HepG2 (cell line): ENCODE measurements at regions not wholly inside any gene's neighbourhood (a gene's known extent, or its start where the extent isn't known, plus 50 kb on each side); places are given as distances from the start of the nearest gene placed in this dataset.

Experiments
- TOE1 ChIP-seq: sonication (generic); formaldehyde crosslinking; IDR thresholded peaks from 2 replicates; pipeline ENCODE4 v1.4.0; 2020; ENCODE audit warnings: mild to moderate bottlenecking, missing genetic modification reagents
- TRIM24 ChIP-seq: sonication (generic); formaldehyde crosslinking; IDR thresholded peaks from 2 replicates; pipeline ENCODE4 v1.8.0; 2022; ENCODE audit warnings: mild to moderate bottlenecking, missing genetic modification reagents
- ZNF205 ChIP-seq: IDR thresholded peaks from 2 replicates; pipeline ENCODE4 v1.6.1; 2018; ENCODE audit warnings: missing biosample characterization, missing genetic modification reagents
- TF ChIP-seq, protein P1 (sequence below): sonication (generic); formaldehyde crosslinking; IDR thresholded peaks from 2 replicates; pipeline ENCODE4 v1.5.1; 2020; ENCODE audit warnings: mild to moderate bottlenecking, missing genetic modification reagents, borderline replicate concordance
- TF ChIP-seq, protein P2 (sequence below): sonication (generic); formaldehyde crosslinking; IDR thresholded peaks from 2 replicates; pipeline ENCODE4 v1.5.1; 2020; ENCODE audit warnings: missing genetic modification reagents, mild to moderate bottlenecking, borderline replicate concordance
- TF ChIP-seq, protein P3 (sequence below): sonication (generic); formaldehyde crosslinking; IDR thresholded peaks from 2 replicates; pipeline ENCODE4 v1.5.1; 2020; ENCODE audit warnings: missing genetic modification reagents, mild to moderate bottlenecking, borderline replicate concordance
- TF ChIP-seq, protein P4 (sequence below): sonication (generic); formaldehyde crosslinking; conservative IDR thresholded peaks from 2 replicates; pipeline ENCODE4 v1.4.0; 2020; ENCODE audit warnings: missing genetic modification reagents
- TF ChIP-seq, protein P5 (sequence below): sonication (generic); formaldehyde crosslinking; IDR thresholded peaks from 2 replicates; pipeline ENCODE4 v1.8.0; 2022; ENCODE audit warnings: mild to moderate bottlenecking, missing genetic modification reagents
- TF ChIP-seq, protein P6 (sequence below): sonication (generic); formaldehyde crosslinking; IDR thresholded peaks from 2 replicates; pipeline ENCODE4 v1.4.0; 2020; ENCODE audit warnings: mild to moderate bottlenecking, missing genetic modification reagents

DNA sequence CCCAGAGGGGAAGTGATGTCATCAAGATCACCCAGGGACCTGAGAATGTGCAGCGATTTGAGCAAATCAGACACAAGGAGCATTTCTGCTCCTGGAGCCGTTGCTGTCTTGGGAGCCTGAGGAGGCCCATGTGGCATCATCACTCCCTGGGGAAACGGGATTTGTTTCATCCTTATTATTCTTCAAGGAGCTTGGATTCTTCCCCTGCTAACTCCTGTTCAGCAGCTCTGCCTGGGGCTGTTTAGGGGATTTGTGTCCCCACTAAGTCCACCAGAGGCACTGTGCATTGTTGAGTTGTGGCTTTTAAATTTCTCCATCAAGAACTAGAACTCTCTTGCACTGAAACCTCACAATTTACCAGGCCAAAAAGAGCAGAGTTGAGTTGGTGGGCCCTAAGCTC lies 104.2 kb upstream of the MSX1 start (continued):
- TF ChIP-seq, protein P1, sequence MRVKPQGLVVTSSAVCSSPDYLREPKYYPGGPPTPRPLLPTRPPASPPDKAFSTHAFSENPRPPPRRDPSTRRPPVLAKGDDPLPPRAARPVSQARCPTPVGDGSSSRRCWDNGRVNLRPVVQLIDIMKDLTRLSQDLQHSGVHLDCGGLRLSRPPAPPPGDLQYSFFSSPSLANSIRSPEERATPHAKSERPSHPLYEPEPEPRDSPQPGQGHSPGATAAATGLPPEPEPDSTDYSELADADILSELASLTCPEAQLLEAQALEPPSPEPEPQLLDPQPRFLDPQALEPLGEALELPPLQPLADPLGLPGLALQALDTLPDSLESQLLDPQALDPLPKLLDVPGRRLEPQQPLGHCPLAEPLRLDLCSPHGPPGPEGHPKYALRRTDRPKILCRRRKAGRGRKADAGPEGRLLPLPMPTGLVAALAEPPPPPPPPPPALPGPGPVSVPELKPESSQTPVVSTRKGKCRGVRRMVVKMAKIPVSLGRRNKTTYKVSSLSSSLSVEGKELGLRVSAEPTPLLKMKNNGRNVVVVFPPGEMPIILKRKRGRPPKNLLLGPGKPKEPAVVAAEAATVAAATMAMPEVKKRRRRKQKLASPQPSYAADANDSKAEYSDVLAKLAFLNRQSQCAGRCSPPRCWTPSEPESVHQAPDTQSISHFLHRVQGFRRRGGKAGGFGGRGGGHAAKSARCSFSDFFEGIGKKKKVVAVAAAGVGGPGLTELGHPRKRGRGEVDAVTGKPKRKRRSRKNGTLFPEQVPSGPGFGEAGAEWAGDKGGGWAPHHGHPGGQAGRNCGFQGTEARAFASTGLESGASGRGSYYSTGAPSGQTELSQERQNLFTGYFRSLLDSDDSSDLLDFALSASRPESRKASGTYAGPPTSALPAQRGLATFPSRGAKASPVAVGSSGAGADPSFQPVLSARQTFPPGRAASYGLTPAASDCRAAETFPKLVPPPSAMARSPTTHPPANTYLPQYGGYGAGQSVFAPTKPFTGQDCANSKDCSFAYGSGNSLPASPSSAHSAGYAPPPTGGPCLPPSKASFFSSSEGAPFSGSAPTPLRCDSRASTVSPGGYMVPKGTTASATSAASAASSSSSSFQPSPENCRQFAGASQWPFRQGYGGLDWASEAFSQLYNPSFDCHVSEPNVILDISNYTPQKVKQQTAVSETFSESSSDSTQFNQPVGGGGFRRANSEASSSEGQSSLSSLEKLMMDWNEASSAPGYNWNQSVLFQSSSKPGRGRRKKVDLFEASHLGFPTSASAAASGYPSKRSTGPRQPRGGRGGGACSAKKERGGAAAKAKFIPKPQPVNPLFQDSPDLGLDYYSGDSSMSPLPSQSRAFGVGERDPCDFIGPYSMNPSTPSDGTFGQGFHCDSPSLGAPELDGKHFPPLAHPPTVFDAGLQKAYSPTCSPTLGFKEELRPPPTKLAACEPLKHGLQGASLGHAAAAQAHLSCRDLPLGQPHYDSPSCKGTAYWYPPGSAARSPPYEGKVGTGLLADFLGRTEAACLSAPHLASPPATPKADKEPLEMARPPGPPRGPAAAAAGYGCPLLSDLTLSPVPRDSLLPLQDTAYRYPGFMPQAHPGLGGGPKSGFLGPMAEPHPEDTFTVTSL, result no peak
- no peak for TF ChIP-seq TOE1 (CRISPR knock-in tag)
- TF ChIP-seq, protein P2, sequence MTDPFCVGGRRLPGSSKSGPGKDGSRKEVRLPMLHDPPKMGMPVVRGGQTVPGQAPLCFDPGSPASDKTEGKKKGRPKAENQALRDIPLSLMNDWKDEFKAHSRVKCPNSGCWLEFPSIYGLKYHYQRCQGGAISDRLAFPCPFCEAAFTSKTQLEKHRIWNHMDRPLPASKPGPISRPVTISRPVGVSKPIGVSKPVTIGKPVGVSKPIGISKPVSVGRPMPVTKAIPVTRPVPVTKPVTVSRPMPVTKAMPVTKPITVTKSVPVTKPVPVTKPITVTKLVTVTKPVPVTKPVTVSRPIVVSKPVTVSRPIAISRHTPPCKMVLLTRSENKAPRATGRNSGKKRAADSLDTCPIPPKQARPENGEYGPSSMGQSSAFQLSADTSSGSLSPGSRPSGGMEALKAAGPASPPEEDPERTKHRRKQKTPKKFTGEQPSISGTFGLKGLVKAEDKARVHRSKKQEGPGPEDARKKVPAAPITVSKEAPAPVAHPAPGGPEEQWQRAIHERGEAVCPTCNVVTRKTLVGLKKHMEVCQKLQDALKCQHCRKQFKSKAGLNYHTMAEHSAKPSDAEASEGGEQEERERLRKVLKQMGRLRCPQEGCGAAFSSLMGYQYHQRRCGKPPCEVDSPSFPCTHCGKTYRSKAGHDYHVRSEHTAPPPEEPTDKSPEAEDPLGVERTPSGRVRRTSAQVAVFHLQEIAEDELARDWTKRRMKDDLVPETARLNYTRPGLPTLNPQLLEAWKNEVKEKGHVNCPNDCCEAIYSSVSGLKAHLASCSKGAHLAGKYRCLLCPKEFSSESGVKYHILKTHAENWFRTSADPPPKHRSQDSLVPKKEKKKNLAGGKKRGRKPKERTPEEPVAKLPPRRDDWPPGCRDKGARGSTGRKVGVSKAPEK (CRISPR knock-in tag), result no peak
- TF ChIP-seq TRIM24 (CRISPR knock-in tag), result no peak
- TF ChIP-seq, protein P3, sequence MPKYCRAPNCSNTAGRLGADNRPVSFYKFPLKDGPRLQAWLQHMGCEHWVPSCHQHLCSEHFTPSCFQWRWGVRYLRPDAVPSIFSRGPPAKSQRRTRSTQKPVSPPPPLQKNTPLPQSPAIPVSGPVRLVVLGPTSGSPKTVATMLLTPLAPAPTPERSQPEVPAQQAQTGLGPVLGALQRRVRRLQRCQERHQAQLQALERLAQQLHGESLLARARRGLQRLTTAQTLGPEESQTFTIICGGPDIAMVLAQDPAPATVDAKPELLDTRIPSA (CRISPR knock-in tag), result no peak
- TF ChIP-seq, protein P4, sequence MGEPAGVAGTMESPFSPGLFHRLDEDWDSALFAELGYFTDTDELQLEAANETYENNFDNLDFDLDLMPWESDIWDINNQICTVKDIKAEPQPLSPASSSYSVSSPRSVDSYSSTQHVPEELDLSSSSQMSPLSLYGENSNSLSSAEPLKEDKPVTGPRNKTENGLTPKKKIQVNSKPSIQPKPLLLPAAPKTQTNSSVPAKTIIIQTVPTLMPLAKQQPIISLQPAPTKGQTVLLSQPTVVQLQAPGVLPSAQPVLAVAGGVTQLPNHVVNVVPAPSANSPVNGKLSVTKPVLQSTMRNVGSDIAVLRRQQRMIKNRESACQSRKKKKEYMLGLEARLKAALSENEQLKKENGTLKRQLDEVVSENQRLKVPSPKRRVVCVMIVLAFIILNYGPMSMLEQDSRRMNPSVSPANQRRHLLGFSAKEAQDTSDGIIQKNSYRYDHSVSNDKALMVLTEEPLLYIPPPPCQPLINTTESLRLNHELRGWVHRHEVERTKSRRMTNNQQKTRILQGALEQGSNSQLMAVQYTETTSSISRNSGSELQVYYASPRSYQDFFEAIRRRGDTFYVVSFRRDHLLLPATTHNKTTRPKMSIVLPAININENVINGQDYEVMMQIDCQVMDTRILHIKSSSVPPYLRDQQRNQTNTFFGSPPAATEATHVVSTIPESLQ (CRISPR knock-in tag), result no peak
- no peak for TF ChIP-seq ZNF205 (CRISPR knock-in tag)
- TF ChIP-seq, protein P5, sequence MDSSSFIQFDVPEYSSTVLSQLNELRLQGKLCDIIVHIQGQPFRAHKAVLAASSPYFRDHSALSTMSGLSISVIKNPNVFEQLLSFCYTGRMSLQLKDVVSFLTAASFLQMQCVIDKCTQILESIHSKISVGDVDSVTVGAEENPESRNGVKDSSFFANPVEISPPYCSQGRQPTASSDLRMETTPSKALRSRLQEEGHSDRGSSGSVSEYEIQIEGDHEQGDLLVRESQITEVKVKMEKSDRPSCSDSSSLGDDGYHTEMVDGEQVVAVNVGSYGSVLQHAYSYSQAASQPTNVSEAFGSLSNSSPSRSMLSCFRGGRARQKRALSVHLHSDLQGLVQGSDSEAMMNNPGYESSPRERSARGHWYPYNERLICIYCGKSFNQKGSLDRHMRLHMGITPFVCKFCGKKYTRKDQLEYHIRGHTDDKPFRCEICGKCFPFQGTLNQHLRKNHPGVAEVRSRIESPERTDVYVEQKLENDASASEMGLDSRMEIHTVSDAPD (CRISPR knock-in tag), result no peak
- TF ChIP-seq, protein P6, sequence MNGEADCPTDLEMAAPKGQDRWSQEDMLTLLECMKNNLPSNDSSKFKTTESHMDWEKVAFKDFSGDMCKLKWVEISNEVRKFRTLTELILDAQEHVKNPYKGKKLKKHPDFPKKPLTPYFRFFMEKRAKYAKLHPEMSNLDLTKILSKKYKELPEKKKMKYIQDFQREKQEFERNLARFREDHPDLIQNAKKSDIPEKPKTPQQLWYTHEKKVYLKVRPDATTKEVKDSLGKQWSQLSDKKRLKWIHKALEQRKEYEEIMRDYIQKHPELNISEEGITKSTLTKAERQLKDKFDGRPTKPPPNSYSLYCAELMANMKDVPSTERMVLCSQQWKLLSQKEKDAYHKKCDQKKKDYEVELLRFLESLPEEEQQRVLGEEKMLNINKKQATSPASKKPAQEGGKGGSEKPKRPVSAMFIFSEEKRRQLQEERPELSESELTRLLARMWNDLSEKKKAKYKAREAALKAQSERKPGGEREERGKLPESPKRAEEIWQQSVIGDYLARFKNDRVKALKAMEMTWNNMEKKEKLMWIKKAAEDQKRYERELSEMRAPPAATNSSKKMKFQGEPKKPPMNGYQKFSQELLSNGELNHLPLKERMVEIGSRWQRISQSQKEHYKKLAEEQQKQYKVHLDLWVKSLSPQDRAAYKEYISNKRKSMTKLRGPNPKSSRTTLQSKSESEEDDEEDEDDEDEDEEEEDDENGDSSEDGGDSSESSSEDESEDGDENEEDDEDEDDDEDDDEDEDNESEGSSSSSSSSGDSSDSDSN, result no peak
- TF ChIP-seq, all 625 proteins: peak for 0
